Hepatocyte (in vitro differentiated cells): ENCODE measurements at regions not wholly inside any gene's neighbourhood (a gene's known extent, or its start where the extent isn't known, plus 50 kb on each side); places are given as distances from the start of the nearest gene placed in this dataset.

Experiments used
- EZH2 ChIP-seq: fragments of 200-600 bp; sonication (generic); IDR thresholded peaks from 2 replicates; pipeline ENCODE4 v1.6.1; 2016; ENCODE audit warnings: antibody characterized with exemption, mild to moderate bottlenecking, borderline replicate concordance
- TF ChIP-seq, protein P1 (sequence below): fragments of 200-600 bp; sonication (generic); IDR thresholded peaks from 2 replicates; pipeline ENCODE4 v1.5.1; 2016; ENCODE audit warnings: antibody characterized with exemption, mild to moderate bottlenecking; ENCODE audit not compliant: poor library complexity

DNA sequence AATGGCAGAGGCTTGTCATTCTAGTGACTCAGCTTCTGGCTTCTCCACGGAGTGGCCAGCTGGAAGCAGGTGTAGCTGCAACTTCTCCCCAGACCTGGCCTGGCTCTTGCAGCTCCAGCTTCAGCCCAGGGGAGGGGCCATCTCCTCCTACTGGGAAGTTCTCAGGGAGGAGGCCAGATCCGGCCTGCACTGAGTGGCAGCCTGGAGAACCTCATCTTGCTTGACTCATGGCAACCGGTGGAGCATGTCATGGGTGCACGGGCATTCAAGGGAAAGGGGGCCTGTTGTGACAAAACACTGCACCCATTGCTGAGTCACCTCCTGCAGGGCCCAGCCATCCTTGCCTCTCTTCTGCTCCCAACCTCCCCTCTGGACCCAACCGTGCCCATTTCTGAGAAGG lies 273.9 kb upstream of the MAF start:
- TF ChIP-seq, protein P1, sequence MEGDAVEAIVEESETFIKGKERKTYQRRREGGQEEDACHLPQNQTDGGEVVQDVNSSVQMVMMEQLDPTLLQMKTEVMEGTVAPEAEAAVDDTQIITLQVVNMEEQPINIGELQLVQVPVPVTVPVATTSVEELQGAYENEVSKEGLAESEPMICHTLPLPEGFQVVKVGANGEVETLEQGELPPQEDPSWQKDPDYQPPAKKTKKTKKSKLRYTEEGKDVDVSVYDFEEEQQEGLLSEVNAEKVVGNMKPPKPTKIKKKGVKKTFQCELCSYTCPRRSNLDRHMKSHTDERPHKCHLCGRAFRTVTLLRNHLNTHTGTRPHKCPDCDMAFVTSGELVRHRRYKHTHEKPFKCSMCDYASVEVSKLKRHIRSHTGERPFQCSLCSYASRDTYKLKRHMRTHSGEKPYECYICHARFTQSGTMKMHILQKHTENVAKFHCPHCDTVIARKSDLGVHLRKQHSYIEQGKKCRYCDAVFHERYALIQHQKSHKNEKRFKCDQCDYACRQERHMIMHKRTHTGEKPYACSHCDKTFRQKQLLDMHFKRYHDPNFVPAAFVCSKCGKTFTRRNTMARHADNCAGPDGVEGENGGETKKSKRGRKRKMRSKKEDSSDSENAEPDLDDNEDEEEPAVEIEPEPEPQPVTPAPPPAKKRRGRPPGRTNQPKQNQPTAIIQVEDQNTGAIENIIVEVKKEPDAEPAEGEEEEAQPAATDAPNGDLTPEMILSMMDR, result no peak
- no peak for TF ChIP-seq EZH2
